ENCODE measurements at regions not wholly inside any gene's neighbourhood (a gene's known extent, or its start where the extent isn't known, plus 50 kb on each side); places are given as distances from the start of the nearest gene placed in this dataset.

DNA sequence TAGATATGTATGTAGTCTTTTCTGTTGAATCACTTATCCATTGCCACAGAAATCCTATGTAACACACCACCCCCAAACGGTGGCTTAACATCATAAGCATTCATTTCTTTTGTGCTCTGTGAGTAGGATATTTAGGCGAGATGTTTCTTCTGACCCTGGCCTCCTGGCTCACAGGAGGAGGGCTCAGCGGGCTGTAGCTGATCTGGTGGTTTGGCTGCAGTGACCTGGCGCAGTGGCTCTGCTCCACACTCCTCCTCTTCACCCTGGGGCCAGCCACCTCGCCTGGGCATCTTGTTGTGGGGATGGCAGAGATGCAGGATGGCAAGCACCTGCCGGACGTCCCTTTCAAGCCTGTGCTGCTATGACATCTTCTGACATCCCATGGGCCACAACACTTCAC is 147.1 kb upstream of the IRS2 start:
- H3K4me3 ChIP-seq (ENCODE audit: low read length), result no peak overlapping the region
- no peak for DNase-seq (ENCODE audit: low read depth)
- TF ChIP-seq CTCF (conservative IDR thresholded peaks at IDR 0.05; ENCODE audit: low read length), result no peak

DNA sequence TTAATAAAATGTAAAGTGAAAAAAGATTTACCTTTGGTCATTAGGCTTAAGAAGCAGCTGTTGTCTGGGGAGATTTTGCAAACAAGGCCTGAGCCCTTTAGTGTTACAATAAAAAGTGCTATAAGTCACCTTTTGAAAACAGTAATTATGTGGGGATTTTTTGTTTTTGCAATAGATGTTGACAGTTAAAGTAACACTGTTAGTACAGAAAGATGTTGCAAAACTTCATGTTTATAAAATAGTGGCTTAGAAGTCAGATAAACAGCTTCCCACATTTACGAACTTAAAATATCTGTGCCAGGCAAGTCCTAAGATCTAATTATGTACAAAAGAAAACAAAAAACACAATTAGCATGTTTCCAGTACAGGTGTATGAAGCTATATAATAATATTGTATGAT is 138.0 kb upstream of the IRS2 start:
- no peak for DNase-seq (ENCODE audit: low read depth)
- H3K4me3 ChIP-seq (ENCODE audit: low read length), result no peak overlapping the region
- no peak for TF ChIP-seq CTCF (conservative IDR thresholded peaks at IDR 0.05; ENCODE audit: low read length)

DNA sequence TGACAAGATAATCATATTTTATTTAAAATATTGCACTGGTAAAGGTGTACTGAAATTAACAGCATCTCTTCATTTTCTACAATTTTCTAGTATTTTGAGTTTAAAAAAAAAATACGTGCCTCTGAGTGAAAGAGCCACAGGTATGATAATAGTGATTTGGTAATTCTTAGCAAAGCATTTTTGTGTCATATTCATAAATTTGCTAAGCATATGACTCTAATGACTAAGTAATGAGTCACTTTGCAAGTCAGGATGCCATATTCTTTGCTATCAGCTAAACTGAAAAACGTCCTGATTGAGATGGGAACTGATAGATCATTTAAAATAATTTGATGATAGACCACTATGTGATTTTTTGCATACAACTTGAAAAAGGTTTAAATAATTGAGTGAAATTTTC is 136.1 kb upstream of the IRS2 start:
- no peak for TF ChIP-seq CTCF (conservative IDR thresholded peaks at IDR 0.05; ENCODE audit: low read length)
- no peak for DNase-seq (ENCODE audit: low read depth)
- no peak overlapping the region for H3K4me3 ChIP-seq (ENCODE audit: low read length)

GRCh38 chr13:109919715-109920375 is 133.5 kb upstream of the IRS2 start:
- DNase-seq (ENCODE audit: low read depth), result peak; percentile 38
- TF ChIP-seq CTCF (conservative IDR thresholded peaks at IDR 0.05; ENCODE audit: low read length), result no peak
- no peak overlapping the region for H3K4me3 ChIP-seq (ENCODE audit: low read length)

- no peak for TF ChIP-seq CTCF (conservative IDR thresholded peaks at IDR 0.05; ENCODE audit: low read length)
- H3K4me3 ChIP-seq (ENCODE audit: low read length), result no peak overlapping the region
- DNase-seq (ENCODE audit: low read depth), result peak; percentile 46
These were observed 131.9 kb upstream of the IRS2 start for GRCh38 chr13:109918179-109918711.

GRCh38 chr13:109917422-109917821 is 131.0 kb upstream of the IRS2 start:
- no peak for TF ChIP-seq CTCF (conservative IDR thresholded peaks at IDR 0.05; ENCODE audit: low read length)
- no peak for DNase-seq (ENCODE audit: low read depth)
- H3K4me3 ChIP-seq (ENCODE audit: low read length), result no peak overlapping the region

- DNase-seq (ENCODE audit: low read depth), result no peak
- no peak overlapping the region for H3K4me3 ChIP-seq (ENCODE audit: low read length)
These were observed 127.6 kb upstream of the IRS2 start for GRCh38 chr13:109913936-109914510.

More at GRCh38 chr13:109913936-109914510, 127.6 kb upstream of the IRS2 start:
- TF ChIP-seq CTCF (conservative IDR thresholded peaks at IDR 0.05; ENCODE audit: low read length), result no peak

Measured in AG10803 (cell line).